ENCODE measurements at regions not wholly inside any gene's neighbourhood (a gene's known extent, or its start where the extent isn't known, plus 50 kb on each side); places are given as distances from the start of the nearest gene placed in this dataset.
A peak's percentile ranks its signal among the peaks of the same experiment; 100 is the strongest.

- TF ChIP-seq CTCF (IDR thresholded peaks at IDR 0.05; ENCODE audit: poor library complexity) (peak; percentile 24), EZH2 (IDR thresholded peaks at IDR 0.05; ENCODE audit: borderline replicate concordance) (no peak)
Measured at GRCh38 chr16:87017371-87018012, 299.7 kb downstream of the C16orf95 start.

All from hepatocyte (in vitro differentiated cells).